Fibroblast of peridontal ligament (primary cell): ENCODE measurements at regions not wholly inside any gene's neighbourhood (a gene's known extent, or its start where the extent isn't known, plus 50 kb on each side); places are given as distances from the start of the nearest gene placed in this dataset.
"Not testable (repeated sequence)": the region's sequence is repeated elsewhere in the genome, so short reads cannot be mapped to it uniquely, and the experiment has no call there.

Experiments
- DNase-seq: peaks from one replicate; pipeline ENCODE4 v3.0.0-alpha.2; 2010; ENCODE audit errors: extremely low read depth

DNA sequence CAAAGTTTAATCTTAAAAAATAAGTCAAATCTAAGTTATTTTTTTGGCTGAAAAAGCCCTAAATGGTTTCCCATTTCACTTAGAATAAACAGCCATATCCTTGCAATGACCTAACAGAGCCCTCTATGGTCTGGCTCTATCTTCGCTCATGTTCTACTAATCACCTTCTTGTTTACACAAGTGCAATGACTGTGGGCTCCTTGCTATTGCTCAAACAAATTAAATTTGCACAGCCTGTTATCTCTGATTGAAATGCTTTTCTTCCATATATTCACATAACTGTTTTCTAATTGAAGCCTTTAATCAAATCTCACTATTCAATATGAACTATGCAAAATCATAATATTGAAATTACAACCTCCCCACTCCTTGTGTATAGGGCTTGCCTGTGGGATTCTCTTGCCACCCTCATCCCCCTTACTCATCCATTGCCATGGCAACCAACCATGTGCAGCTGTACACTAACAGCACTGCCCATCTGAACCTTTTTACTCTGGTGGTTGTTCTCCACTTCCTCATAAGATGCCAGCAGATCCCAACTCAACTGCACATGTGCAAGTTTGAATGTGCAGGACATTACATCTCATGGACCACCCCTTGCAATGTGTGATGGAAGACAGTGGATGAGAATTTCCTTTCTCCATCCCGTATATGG is 1083.2 kb downstream of the SOCS6 start:
- DNase-seq: no peak

GRCh38 chr18:71370671-71371445 is 1082.0 kb downstream of the SOCS6 start:
- DNase-seq: no peak

DNA sequence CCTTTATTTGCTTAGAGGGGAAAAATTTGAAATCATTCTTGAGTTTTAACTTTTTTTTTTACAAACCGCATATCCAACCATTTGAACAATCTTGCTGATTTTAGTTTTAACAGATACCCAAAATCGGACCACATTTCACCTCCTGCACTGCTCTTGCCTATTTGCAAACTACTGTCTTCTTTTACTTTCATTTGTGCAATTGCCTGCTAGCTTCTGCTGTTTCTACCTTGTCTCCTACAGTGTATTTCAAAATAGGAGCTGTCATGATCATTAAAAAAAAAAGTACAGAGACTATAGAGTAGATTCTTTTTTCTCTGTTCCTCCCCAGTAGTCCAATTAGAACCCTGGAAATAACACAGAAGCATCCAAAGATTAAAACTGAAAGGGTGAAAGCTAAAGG is 1081.2 kb downstream of the SOCS6 start:
- no peak for DNase-seq

DNA sequence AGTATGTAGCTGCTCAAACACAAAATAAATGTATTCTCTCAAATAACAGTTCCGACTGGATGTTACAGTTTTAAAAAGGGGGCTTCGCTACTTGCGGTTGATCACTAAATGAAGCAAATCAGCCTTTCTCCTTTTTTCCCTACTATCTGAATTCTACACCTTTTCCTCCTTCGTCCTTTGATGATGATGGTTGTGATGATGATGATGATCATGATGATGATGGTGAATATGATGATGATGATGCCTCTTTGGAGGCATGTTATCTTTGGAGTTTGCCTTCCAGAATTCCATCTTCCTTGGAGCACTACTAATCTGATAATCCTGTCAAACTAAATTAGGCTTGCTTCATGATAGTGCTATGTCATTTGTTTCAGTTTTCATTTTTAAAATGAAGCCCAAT is 1073.3 kb downstream of the SOCS6 start:
- DNase-seq: no peak

GRCh38 chr18:71355599-71355998 is 1066.8 kb downstream of the SOCS6 start:
- not testable (repeated sequence) for DNase-seq

DNA sequence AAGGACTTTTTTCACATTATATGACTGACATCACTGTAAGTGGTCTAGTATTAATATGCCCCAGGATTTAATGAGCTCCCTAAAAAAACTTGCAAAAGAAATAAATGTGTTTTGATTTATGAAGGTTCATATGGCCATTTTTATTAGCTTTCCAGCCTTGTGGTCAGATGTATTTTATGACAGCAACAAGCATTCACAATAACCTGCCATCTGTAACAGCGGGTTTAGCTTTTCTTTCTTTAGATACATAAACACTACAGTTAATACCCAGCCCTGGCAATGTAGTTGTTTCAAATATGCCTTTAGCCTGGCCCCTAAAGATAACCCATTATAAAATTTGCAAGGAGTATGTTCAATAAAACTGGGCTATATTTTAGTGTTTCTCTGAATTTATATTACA is 1063.8 kb downstream of the SOCS6 start:
- DNase-seq: no peak

DNA sequence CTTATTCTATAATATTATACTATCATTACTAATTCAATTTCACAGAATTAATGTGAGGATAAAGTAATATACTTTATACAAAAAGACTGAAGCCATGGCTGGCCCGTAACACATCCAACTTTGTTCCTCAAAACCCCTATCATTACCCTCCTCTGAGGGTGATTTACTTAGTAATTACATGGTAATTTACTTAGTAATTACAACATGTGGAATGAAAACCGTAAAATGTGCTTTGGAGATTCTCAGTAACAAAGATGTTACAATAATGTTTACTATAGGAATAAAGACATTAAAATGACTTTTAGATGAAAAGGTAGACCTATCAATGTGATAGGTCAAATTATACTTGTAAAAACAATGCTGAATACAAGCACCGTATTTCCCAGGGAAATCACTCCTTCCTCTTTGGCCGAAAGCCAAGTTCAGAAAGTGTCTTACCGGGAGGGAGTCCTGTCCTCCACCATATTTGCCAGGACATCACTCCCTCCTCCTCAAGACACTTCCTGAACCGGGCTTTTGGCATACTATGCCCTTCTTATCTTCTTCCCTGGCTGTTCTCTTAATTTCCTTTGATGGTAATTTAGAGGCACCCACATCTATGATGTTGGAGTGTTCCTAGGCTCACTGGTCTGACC is 1047.8 kb downstream of the SOCS6 start:
- DNase-seq: no peak

- no peak for DNase-seq
Measured at GRCh38 chr18:71329563-71329962, 1040.7 kb downstream of the SOCS6 start.

DNA sequence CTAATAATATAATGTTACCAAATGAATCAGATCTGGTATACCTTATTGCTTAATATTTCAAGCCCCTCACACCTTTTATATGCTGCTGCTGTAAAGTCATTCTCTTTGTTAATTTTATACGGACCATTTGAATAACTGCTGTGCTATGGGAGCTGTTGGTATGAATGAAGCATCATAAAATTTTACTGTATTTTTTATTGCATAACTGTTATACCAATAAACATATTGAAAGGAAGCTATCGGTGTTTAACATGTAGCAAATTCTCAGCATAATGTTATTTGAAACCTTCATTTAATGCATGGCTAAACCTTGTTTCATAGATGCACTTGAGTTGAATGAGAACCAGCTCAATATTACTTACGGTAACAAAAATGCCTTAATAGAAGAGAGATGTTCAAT is 1040.3 kb downstream of the SOCS6 start:
- DNase-seq: no peak

GRCh38 chr18:71327850-71328249 is 1039.0 kb downstream of the SOCS6 start:
- DNase-seq: no peak

- no peak for DNase-seq
Measured at GRCh38 chr18:71327441-71327840, 1038.6 kb downstream of the SOCS6 start.

DNA sequence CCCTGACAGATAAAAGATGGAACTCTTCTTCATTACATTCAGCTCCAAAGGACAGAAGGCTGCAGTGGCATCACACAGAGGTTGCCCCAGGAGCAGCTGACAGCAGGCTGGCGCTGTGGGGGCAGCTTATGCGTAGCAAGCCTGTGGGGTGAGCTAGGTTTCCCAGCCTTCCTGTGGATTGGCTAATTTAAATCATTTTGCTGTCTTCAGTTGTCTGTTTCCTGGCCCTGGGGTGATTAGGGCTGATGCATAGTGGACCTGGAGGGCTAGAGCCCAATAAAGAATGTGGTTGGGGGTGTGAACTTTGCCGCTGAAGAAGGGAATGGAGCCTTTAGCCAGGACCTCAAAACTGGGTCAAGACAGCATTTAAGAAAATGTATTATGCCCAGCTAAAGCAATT is 1038.0 kb downstream of the SOCS6 start:
- DNase-seq: no peak

GRCh38 chr18:71324356-71324755 is 1035.5 kb downstream of the SOCS6 start:
- DNase-seq: no peak

GRCh38 chr18:71322201-71322600 is 1033.4 kb downstream of the SOCS6 start:
- no peak for DNase-seq

- no peak for DNase-seq
Measured at GRCh38 chr18:71321319-71321718, 1032.5 kb downstream of the SOCS6 start.

GRCh38 chr18:71304856-71305255 is 1016.0 kb downstream of the SOCS6 start:
- DNase-seq: no peak

GRCh38 chr18:71303743-71304142 is 1014.9 kb downstream of the SOCS6 start:
- not testable (repeated sequence) for DNase-seq

DNA sequence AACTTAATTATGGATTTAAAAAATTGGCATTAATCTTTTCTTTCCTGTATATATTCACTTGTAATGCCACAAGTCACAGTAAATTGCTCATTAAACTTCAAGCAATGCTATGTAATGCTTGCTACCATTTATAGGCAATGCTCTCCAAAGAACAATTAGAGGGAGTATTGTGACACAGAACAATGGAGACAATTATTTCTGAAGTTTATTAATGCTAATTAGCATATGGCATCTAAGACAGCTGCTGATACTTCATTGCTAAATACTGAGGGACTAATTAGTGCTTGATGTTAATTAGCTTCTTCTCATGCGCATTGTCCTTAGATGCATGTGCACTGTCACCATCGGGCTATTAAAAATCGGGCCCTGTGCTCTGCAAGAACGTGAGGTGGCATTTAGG is 1012.8 kb downstream of the SOCS6 start:
- DNase-seq: no peak

- DNase-seq: not testable (repeated sequence)
Measured at GRCh38 chr18:71294201-71294600, 1005.4 kb downstream of the SOCS6 start.

GRCh38 chr18:71293322-71293721 is 1004.5 kb downstream of the SOCS6 start:
- no peak for DNase-seq

- DNase-seq: no peak
Measured at GRCh38 chr18:71287268-71287667, 998.4 kb downstream of the SOCS6 start.

- DNase-seq: no peak
Measured at GRCh38 chr18:71252351-71252865, 963.6 kb downstream of the SOCS6 start.

DNA sequence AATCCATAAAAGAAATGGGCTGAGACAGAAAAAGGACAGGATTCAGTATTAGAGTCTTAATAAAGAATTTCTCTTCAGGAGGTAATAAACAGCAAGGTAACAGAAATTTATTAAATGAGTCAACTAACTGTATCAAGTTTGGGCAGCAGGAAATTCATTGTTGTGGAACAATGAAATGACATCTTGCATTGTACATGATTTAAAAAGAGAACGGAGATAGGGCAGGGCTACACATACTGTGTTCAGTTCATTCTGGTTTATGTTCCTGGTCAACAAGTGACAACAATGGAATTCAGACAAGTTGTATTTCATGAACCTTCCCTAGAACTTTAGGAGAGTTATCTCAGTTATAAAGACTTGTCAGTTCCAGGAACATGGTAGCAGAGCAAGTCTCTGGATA is 961.3 kb downstream of the SOCS6 start:
- DNase-seq: no peak
